SK-N-SH treated with all-trans-retinoic acid at 6 μM for 48 hours (cell line): ENCODE measurements at regions not wholly inside any gene's neighbourhood (a gene's known extent, or its start where the extent isn't known, plus 50 kb on each side); places are given as distances from the start of the nearest gene placed in this dataset.

Source experiments
- ATAC-seq: fragments of 200-7000 bp; cut with Tn5 transposase; 3 replicates; pipeline ENCODE4 v1.9.1; 2020; ENCODE audit warnings: mild to moderate bottlenecking, moderate library complexity
- ARNTL ChIP-seq: fragments of 450-650 bp; formaldehyde crosslinking; IDR thresholded peaks from 2 replicates; pipeline ENCODE4 v1.5.0; 2020; ENCODE audit warnings: low read depth, mild to moderate bottlenecking, moderate library complexity, borderline replicate concordance
- CREB5 ChIP-seq: fragments of 250-450 bp; sonication (Bioruptor Pico); IDR thresholded peaks from 2 replicates; pipeline ENCODE4 v1.5.1; 2020; ENCODE audit warnings: low read depth, mild to moderate bottlenecking, moderate library complexity
- CSDC2 ChIP-seq: fragments of 250-450 bp; sonication (Bioruptor Pico); IDR thresholded peaks from 2 replicates; pipeline ENCODE4 v1.5.0; 2020; ENCODE audit warnings: mild to moderate bottlenecking, moderate library complexity
- CSRNP3 ChIP-seq: fragments of 250-450 bp; sonication (Bioruptor Pico); IDR thresholded peaks from 2 replicates; pipeline ENCODE4 v1.5.1; 2021; ENCODE audit warnings: mild to moderate bottlenecking, moderate library complexity
- GLIS3 ChIP-seq: fragments of 250-450 bp; sonication (Bioruptor Pico); IDR thresholded peaks from 2 replicates; pipeline ENCODE4 v1.5.0; 2020; ENCODE audit warnings: mild to moderate bottlenecking, moderate library complexity
- OSR1 ChIP-seq: fragments of 250-450 bp; sonication (Bioruptor Pico); IDR thresholded peaks from 2 replicates; pipeline ENCODE4 v1.8.0; 2022; ENCODE audit warnings: moderate library complexity, mild to moderate bottlenecking, inconsistent platforms
- PATZ1 ChIP-seq: fragments of 250-450 bp; sonication (Bioruptor Pico); IDR thresholded peaks from 2 replicates; pipeline ENCODE4 v1.8.0; 2020; ENCODE audit warnings: mild to moderate bottlenecking, moderate library complexity, borderline replicate concordance
- POU6F1 ChIP-seq: fragments of 250-450 bp; sonication (Bioruptor Pico); IDR thresholded peaks from 2 replicates; pipeline ENCODE4 v1.8.0; 2021; ENCODE audit warnings: low read depth, mild to moderate bottlenecking, moderate library complexity, borderline replicate concordance
- PPARA ChIP-seq: fragments of 250-450 bp; sonication (Bioruptor Pico); IDR thresholded peaks from 2 replicates; pipeline ENCODE4 v1.5.0; 2020; ENCODE audit warnings: mild to moderate bottlenecking, borderline replicate concordance
- RARB ChIP-seq: fragments of 250-450 bp; sonication (Bioruptor Pico); IDR thresholded peaks from 2 replicates; pipeline ENCODE4 v1.8.0; 2021; ENCODE audit warnings: mild to moderate bottlenecking, moderate library complexity
- SNAI2 ChIP-seq: fragments of 250-450 bp; sonication (Bioruptor Pico); IDR thresholded peaks from 2 replicates; pipeline ENCODE4 v1.5.0; 2020; ENCODE audit warnings: mild to moderate bottlenecking, moderate library complexity
- TCF4 ChIP-seq: fragments of 250-450 bp; sonication (Bioruptor Pico); IDR thresholded peaks from 2 replicates; pipeline ENCODE4 v1.8.0; 2021; ENCODE audit warnings: mild to moderate bottlenecking, moderate library complexity, borderline replicate concordance
- TOX ChIP-seq: fragments of 250-450 bp; sonication (Bioruptor Pico); IDR thresholded peaks from 2 replicates; pipeline ENCODE4 v1.8.0; 2021; ENCODE audit warnings: mild to moderate bottlenecking, moderate library complexity, borderline replicate concordance
- TSHZ2 ChIP-seq: fragments of 250-450 bp; sonication (Bioruptor Pico); IDR thresholded peaks from 2 replicates; pipeline ENCODE4 v1.5.0; 2020; ENCODE audit warnings: mild to moderate bottlenecking, moderate library complexity
- ZC3H10 ChIP-seq: fragments of 250-450 bp; sonication (Bioruptor Pico); IDR thresholded peaks from 2 replicates; pipeline ENCODE4 v1.5.1; 2021; ENCODE audit warnings: mild to moderate bottlenecking, moderate library complexity
- ZFP3 ChIP-seq: fragments of 250-450 bp; sonication (Bioruptor Pico); IDR thresholded peaks from 2 replicates; pipeline ENCODE4 v1.5.0; 2020; ENCODE audit warnings: mild to moderate bottlenecking, moderate library complexity
- ZFP30 ChIP-seq: fragments of 450-650 bp; formaldehyde crosslinking; IDR thresholded peaks from 2 replicates; pipeline ENCODE4 v1.5.0; 2022; ENCODE audit warnings: mild to moderate bottlenecking, moderate library complexity
- ZNF565 ChIP-seq: fragments of 450-650 bp; formaldehyde crosslinking; conservative IDR thresholded peaks from 2 replicates; pipeline ENCODE4 v1.5.0; 2020; ENCODE audit warnings: low read depth, mild to moderate bottlenecking, moderate library complexity
- ZNF70 ChIP-seq: fragments of 450-650 bp; formaldehyde crosslinking; IDR thresholded peaks from 2 replicates; pipeline ENCODE4 v1.5.0; 2020; ENCODE audit warnings: mild to moderate bottlenecking, moderate library complexity
- ZNF8 ChIP-seq: fragments of 450-650 bp; formaldehyde crosslinking; IDR thresholded peaks from 2 replicates; pipeline ENCODE4 v1.5.0; 2020; ENCODE audit warnings: mild to moderate bottlenecking, moderate library complexity

- TF ChIP-seq OSR1 (CRISPR knock-in tag) (no peak), GLIS3 (no peak)
- ATAC-seq = no peak
Measured at GRCh38 chr6:71138376-71138775, 150.2 kb upstream of the OGFRL1 start.

GRCh38 chr6:71139249-71139648 lies 149.4 kb upstream of the OGFRL1 start:
- no peak for TF ChIP-seq ZNF565 (CRISPR knock-in tag)
- no peak for TF ChIP-seq TSHZ2 (CRISPR knock-in tag)
- no peak for TF ChIP-seq POU6F1 (CRISPR knock-in tag)
- no peak for TF ChIP-seq CSRNP3
- TF ChIP-seq CREB5 (CRISPR knock-in tag) = no peak
- no peak for TF ChIP-seq ZFP3
- TF ChIP-seq TOX (CRISPR knock-in tag) = no peak
- TF ChIP-seq RARB (CRISPR knock-in tag) = no peak
- no peak for TF ChIP-seq PATZ1
- no peak for TF ChIP-seq PPARA (CRISPR knock-in tag)
- no peak for TF ChIP-seq ARNTL (CRISPR knock-in tag)
- TF ChIP-seq ZFP30 (CRISPR knock-in tag) = no peak
- no peak for TF ChIP-seq ZNF8 (CRISPR knock-in tag)
- TF ChIP-seq ZNF70 (CRISPR knock-in tag) = no peak
- no peak for TF ChIP-seq ZC3H10 (CRISPR knock-in tag)
- ATAC-seq = no peak

- no peak for TF ChIP-seq TCF4
- no peak for TF ChIP-seq ZFP3
- no peak for TF ChIP-seq ARNTL (CRISPR knock-in tag)
- TF ChIP-seq ZC3H10 (CRISPR knock-in tag) = no peak
- TF ChIP-seq SNAI2 = no peak
- no peak for TF ChIP-seq CSDC2 (CRISPR knock-in tag)
- no peak for TF ChIP-seq PPARA (CRISPR knock-in tag)
- TF ChIP-seq CSRNP3 = no peak
- no peak for TF ChIP-seq RARB (CRISPR knock-in tag)
- no peak for TF ChIP-seq OSR1 (CRISPR knock-in tag)
- no peak for TF ChIP-seq TOX (CRISPR knock-in tag)
- TF ChIP-seq PATZ1 = no peak
- TF ChIP-seq ZNF565 (CRISPR knock-in tag) = no peak
- ATAC-seq = no peak
Measured at GRCh38 chr6:71153755-71154325, 134.8 kb upstream of the OGFRL1 start.
